Liver (tissue), 3 donors: ENCODE measurements at regions not wholly inside any gene's neighbourhood (a gene's known extent, or its start where the extent isn't known, plus 50 kb on each side); places are given as distances from the start of the nearest gene placed in this dataset.

Experiments used
- GABPA ChIP-seq, 2 donors: IDR thresholded peaks in 1 of 2; conservative IDR thresholded peaks in 1 of 2; 2 replicates each; pipeline ENCODE4 v1.6.1; 2016; ENCODE audit warnings: antibody characterized with exemption in 2 of 2, mild to moderate bottlenecking in 1 of 2, moderate library complexity in 1 of 2
- RAD21 ChIP-seq, 2 donors: IDR thresholded peaks; 2 replicates each; pipeline ENCODE4 v1.6.1; 2016; ENCODE audit warnings: antibody characterized with exemption in 2 of 2, mild to moderate bottlenecking in 2 of 2
- SP1 ChIP-seq: IDR thresholded peaks from 2 replicates; pipeline ENCODE4 v1.6.1; 2018; ENCODE audit warnings: antibody characterized with exemption, mild to moderate bottlenecking
- TAF1 ChIP-seq: conservative IDR thresholded peaks from 2 replicates; pipeline ENCODE4 v1.6.1; 2016; ENCODE audit warnings: antibody characterized with exemption, mild to moderate bottlenecking
- TF ChIP-seq, protein P1 (sequence below): fragments of 150-350 bp; IDR thresholded peaks from 2 replicates; pipeline ENCODE4 v1.5.1; 2017; ENCODE audit warnings: improper control_type of control experiment, low read depth, low read length; ENCODE audit not compliant: missing input control
- TF ChIP-seq, protein P2 (sequence below): IDR thresholded peaks from 2 replicates; pipeline ENCODE4 v1.6.1; 2016; ENCODE audit warnings: antibody characterized with exemption
- donor health status: healthy.
- donor health status: healthy.

DNA sequence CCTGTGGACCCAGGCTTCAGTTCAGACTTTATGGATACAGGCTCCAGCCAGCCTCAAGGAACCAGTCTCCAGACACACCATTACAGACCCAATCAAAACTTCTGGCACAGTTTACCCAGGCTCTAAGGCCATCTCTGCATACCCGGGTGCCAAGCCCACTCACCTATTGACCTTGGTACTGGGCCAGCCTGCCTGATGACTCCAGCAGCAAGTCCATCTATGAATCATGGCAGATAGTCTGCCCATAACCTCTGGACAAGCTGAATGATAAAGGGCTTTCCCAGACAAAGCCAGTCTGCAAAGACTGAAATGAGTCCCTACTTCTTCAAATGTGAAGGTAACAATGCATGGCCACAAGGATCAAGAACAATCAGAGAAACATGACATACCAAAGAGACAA, 1327.1 kb upstream of the C9orf72 start:
- no peak for TF ChIP-seq GABPA (IDR thresholded peaks at IDR 0.05 in 1 of 2, conservative IDR thresholded peaks at IDR 0.05 in 1 of 2)
- TF ChIP-seq, protein P1, sequence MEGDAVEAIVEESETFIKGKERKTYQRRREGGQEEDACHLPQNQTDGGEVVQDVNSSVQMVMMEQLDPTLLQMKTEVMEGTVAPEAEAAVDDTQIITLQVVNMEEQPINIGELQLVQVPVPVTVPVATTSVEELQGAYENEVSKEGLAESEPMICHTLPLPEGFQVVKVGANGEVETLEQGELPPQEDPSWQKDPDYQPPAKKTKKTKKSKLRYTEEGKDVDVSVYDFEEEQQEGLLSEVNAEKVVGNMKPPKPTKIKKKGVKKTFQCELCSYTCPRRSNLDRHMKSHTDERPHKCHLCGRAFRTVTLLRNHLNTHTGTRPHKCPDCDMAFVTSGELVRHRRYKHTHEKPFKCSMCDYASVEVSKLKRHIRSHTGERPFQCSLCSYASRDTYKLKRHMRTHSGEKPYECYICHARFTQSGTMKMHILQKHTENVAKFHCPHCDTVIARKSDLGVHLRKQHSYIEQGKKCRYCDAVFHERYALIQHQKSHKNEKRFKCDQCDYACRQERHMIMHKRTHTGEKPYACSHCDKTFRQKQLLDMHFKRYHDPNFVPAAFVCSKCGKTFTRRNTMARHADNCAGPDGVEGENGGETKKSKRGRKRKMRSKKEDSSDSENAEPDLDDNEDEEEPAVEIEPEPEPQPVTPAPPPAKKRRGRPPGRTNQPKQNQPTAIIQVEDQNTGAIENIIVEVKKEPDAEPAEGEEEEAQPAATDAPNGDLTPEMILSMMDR: no peak
- TF ChIP-seq RAD21 (IDR thresholded peaks at IDR 0.05): no peak
- no peak for TF ChIP-seq TAF1
- TF ChIP-seq, protein P2, sequence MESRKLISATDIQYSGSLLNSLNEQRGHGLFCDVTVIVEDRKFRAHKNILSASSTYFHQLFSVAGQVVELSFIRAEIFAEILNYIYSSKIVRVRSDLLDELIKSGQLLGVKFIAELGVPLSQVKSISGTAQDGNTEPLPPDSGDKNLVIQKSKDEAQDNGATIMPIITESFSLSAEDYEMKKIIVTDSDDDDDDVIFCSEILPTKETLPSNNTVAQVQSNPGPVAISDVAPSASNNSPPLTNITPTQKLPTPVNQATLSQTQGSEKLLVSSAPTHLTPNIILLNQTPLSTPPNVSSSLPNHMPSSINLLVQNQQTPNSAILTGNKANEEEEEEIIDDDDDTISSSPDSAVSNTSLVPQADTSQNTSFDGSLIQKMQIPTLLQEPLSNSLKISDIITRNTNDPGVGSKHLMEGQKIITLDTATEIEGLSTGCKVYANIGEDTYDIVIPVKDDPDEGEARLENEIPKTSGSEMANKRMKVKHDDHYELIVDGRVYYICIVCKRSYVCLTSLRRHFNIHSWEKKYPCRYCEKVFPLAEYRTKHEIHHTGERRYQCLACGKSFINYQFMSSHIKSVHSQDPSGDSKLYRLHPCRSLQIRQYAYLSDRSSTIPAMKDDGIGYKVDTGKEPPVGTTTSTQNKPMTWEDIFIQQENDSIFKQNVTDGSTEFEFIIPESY: no peak
- TF ChIP-seq SP1: no peak
